Large intestine (tissue), 3 donors: ENCODE measurements at regions not wholly inside any gene's neighbourhood (a gene's known extent, or its start where the extent isn't known, plus 50 kb on each side); places are given as distances from the start of the nearest gene placed in this dataset.

Experiments
- DNase-seq, 2 donors: peaks; one replicate each; pipeline versions ENCODE4 v3.0.0 to v3.0.0-alpha.2; 2013
- H3K27ac ChIP-seq: one replicate; pipeline ENCODE4 v1.5.1; 2013; ENCODE audit warnings: low read length
- H3K27me3 ChIP-seq: 2 replicates; pipeline ENCODE4 v1.6.1; 2013; ENCODE audit warnings: low read length; ENCODE audit not compliant: control insufficient read depth, insufficient read depth
- H3K36me3 ChIP-seq: 2 replicates; pipeline ENCODE4 v1.6.1; 2013; ENCODE audit warnings: low read length; ENCODE audit not compliant: control insufficient read depth, insufficient read depth
- H3K4me1 ChIP-seq: one replicate; pipeline ENCODE4 v1.6.1; 2013; ENCODE audit warnings: low read length; ENCODE audit not compliant: control insufficient read depth, insufficient read depth
- H3K4me3 ChIP-seq: one replicate; pipeline ENCODE4 v1.5.1; 2013; ENCODE audit warnings: low read length
- H3K9me3 ChIP-seq: one replicate; pipeline ENCODE4 v1.6.1; 2013; ENCODE audit warnings: mild to moderate bottlenecking, low read depth, low read length, moderate library complexity; ENCODE audit not compliant: control insufficient read depth
- WGBS: methylation state at CpG from one replicate; pipeline ENCODE4 v1.1.5; 2013; ENCODE audit warnings: low lambda C conversion rate; ENCODE audit not compliant: insufficient coverage; 5-methylcytosine and 5-hydroxymethylcytosine counted together

GRCh38 chr16:26189536-26189935 is 497.8 kb downstream of the HS3ST4 start:
- Histone ChIP-seq H3K4me1 (peaks cover 2% of the 10 kb centered on the region), H3K9me3 (no peaks in the 10 kb centered on the region), H3K4me3 (no peak overlapping the region), H3K27ac (no peak overlapping the region), H3K27me3 (no peaks in the 10 kb centered on the region), H3K36me3 (no peaks in the 10 kb centered on the region)
- no CpG with 5 or more reads among the region's 6 CpGs for WGBS
- no peak for DNase-seq

GRCh38 chr16:26194526-26194925 is 502.8 kb downstream of the HS3ST4 start:
- 100% methylated on average over 1 of the region's 3 CpGs for WGBS
- H3K4me3 ChIP-seq: no peak overlapping the region
- peaks cover 2% of the 10 kb centered on the region for H3K4me1 ChIP-seq
- H3K27ac ChIP-seq: no peak overlapping the region
- no peaks in the 10 kb centered on the region for H3K27me3 ChIP-seq
- DNase-seq: no peak
- no peaks in the 10 kb centered on the region for H3K9me3 ChIP-seq
- no peaks in the 10 kb centered on the region for H3K36me3 ChIP-seq

GRCh38 chr16:26195225-26195624 is 503.5 kb downstream of the HS3ST4 start:
- no peak for DNase-seq

DNA sequence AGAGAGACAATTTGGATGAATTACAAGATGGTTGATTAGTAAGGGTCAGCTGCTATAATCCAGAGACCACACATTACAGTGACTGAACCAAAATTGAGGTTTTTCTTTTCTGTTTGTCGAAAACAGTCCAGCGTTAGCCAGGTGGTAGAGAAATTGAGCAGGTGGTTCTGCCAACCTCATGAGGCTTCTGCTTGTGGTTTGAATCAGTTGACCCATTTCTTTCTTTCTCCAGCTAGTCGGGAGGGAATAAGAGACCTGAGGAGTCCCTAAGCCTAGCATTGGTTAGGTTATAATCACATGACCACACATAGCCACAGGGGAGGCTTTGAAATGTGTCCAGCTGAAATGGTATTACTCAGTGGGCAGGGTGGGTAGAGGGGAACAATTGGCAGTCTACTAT is 504.6 kb downstream of the HS3ST4 start:
- DNase-seq: no peak
- Histone ChIP-seq H3K9me3 (no peaks in the 10 kb centered on the region), H3K27me3 (no peaks in the 10 kb centered on the region), H3K36me3 (no peaks in the 10 kb centered on the region), H3K4me3 (no peak overlapping the region), H3K4me1 (peaks cover 2% of the 10 kb centered on the region), H3K27ac (no peak overlapping the region)
- no CpG with 5 or more reads among the region's 3 CpGs for WGBS

More at GRCh38 chr16:26195225-26195624, 503.5 kb downstream of the HS3ST4 start:
- Histone ChIP-seq H3K4me3 (no peak overlapping the region), H3K36me3 (no peaks in the 10 kb centered on the region), H3K9me3 (no peaks in the 10 kb centered on the region), H3K4me1 (peaks cover 2% of the 10 kb centered on the region), H3K27ac (no peak overlapping the region), H3K27me3 (no peaks in the 10 kb centered on the region)
- WGBS: 88% methylated on average over 1 of the region's 3 CpGs

DNA sequence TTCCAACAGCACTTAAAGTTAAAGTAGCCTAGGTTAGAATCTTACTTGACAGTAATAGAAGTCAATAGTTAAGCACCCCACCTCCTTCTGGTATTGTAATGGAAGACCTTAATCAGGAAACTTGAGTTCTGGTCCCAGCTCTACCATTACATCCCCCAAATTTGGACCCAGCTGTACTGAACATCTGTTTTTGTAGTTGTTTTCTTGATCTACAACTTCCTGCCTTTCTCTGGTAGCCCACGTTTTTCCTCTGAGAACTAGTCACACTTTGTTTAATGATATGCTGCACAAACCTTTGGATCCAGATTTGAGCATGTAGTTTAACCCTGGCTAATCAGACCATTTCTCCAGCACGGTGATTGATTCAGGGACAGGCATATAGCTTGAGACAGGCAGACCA is 505.0 kb downstream of the HS3ST4 start:
- H3K4me3 ChIP-seq: no peak overlapping the region
- peaks cover under 1% of the 10 kb centered on the region for H3K4me1 ChIP-seq
- no peak for DNase-seq
- 10% methylated on average over 2 of the region's 2 CpGs for WGBS
- no peaks in the 10 kb centered on the region for H3K36me3 ChIP-seq
- no peaks in the 10 kb centered on the region for H3K27me3 ChIP-seq
- no peaks in the 10 kb centered on the region for H3K9me3 ChIP-seq
- H3K27ac ChIP-seq: no peak overlapping the region

GRCh38 chr16:26197707-26198106 is 505.9 kb downstream of the HS3ST4 start:
- Histone ChIP-seq H3K27ac (no peak overlapping the region), H3K4me1 (no peaks in the 10 kb centered on the region), H3K4me3 (no peak overlapping the region), H3K36me3 (no peaks in the 10 kb centered on the region), H3K27me3 (no peaks in the 10 kb centered on the region), H3K9me3 (no peaks in the 10 kb centered on the region)
- DNase-seq: no peak
- no CpG with 5 or more reads among the region's 4 CpGs for whole genome bisulfite sequencing

GRCh38 chr16:26198221-26198620 is 506.5 kb downstream of the HS3ST4 start:
- Histone ChIP-seq H3K4me1 (no peaks in the 10 kb centered on the region), H3K9me3 (no peaks in the 10 kb centered on the region), H3K27ac (no peak overlapping the region), H3K36me3 (no peaks in the 10 kb centered on the region), H3K27me3 (no peaks in the 10 kb centered on the region), H3K4me3 (no peak overlapping the region)
- WGBS: no CpG with 5 or more reads among the region's 5 CpGs
- DNase-seq: peak in 1 of 2 donors; percentile 20

DNA sequence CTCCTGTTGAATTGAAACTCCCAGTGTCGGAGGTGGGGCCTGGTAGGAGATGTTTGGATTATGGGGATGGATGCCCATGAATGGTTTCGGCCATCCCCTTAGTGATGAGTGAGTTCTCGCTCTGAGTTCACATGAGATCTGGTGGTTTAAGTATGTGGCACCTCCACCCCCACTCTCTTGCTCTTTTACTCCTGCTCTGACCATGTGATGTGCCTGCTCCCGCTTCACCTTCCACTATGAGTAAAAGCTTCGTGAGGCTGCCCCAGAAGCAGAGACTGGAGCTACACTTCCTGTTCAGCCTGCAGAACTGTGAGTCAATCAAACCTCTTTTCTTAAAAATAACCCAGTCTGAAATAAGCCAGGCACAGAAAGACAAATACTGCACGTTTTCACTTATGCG is 512.4 kb downstream of the HS3ST4 start:
- H3K9me3 ChIP-seq: no peaks in the 10 kb centered on the region
- H3K27me3 ChIP-seq: no peaks in the 10 kb centered on the region
- 40% methylated on average over 1 of the region's 7 CpGs for WGBS
- no peak overlapping the region for H3K4me3 ChIP-seq
- H3K27ac ChIP-seq: no peak overlapping the region
- no peaks in the 10 kb centered on the region for H3K36me3 ChIP-seq
- no peaks in the 10 kb centered on the region for H3K4me1 ChIP-seq
- DNase-seq: no peak

GRCh38 chr16:26211542-26211941 is 519.8 kb downstream of the HS3ST4 start:
- Histone ChIP-seq H3K9me3 (no peaks in the 10 kb centered on the region), H3K27me3 (no peaks in the 10 kb centered on the region), H3K27ac (peak overlapping the region; percentile 33), H3K4me3 (no peak overlapping the region), H3K36me3 (no peaks in the 10 kb centered on the region), H3K4me1 (peaks cover 3% of the 10 kb centered on the region)
- WGBS: no CpG with 5 or more reads among the region's 4 CpGs
- DNase-seq: peak; percentile 44 to 71

DNA sequence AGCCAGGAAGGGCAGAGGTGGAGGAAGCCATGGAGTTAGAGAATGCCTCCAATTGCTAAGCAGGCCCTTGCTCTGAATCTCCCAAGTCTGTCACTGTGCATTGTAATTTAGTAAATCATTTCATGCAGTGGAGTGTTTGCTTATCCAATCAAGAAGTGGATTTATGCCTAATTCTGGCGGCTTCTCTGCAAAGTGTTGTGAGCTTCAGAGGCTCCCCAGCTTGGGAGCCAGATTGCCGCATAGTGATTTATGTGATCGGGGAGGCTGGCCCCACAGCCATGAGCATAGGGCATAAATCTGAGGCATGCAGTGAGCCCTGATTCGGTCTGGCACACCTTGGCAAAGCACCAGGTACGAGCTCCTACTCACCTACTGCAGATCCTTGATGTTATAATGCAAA is 520.8 kb downstream of the HS3ST4 start:
- Histone ChIP-seq H3K4me1 (peaks cover 3% of the 10 kb centered on the region), H3K4me3 (no peak overlapping the region), H3K27ac (no peak overlapping the region), H3K27me3 (no peaks in the 10 kb centered on the region), H3K9me3 (no peaks in the 10 kb centered on the region), H3K36me3 (no peaks in the 10 kb centered on the region)
- no CpG with 5 or more reads among the region's 5 CpGs for WGBS
- DNase-seq: no peak

DNA sequence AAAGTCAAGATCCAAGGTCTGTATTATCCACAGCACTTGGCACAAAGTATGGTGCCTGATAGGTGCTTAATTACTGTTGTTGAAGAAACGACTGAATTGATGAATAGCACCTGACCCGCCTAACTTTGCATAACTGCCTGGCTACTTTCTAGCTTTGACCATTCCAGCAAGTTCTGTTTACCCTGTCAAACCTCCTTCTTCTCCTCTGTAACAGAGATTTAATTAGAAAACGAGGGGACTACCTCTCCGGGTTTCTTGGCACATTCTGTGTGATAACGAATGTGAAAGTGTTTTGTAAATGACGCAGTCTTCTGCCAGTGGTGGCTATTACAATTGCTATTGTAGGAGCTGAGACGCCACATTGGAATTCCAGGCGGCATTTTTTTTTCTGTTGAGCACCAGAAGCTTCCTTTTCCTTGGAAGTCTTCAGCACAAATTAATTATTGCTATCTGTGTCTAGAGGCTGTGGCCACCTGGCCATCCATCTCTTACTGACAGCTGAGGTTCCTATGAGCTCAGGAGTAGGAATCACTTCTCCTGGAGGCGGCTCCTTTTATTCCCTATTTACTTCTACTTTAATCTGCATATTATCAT is 522.9 kb downstream of the HS3ST4 start:
- H3K4me1 ChIP-seq: peaks cover 3% of the 10 kb centered on the region
- H3K9me3 ChIP-seq: no peaks in the 10 kb centered on the region
- H3K36me3 ChIP-seq: no peaks in the 10 kb centered on the region
- no peaks in the 10 kb centered on the region for H3K27me3 ChIP-seq
- 69% methylated on average over 2 of the region's 9 CpGs for WGBS
- H3K4me3 ChIP-seq: no peak overlapping the region
- no peak overlapping the region for H3K27ac ChIP-seq
- peak; percentile 19 to 67 for DNase-seq
